RWPE2 (cell line): ENCODE measurements at regions not wholly inside any gene's neighbourhood (a gene's known extent, or its start where the extent isn't known, plus 50 kb on each side); places are given as distances from the start of the nearest gene placed in this dataset.

Experiments used
- ATAC-seq: fragments of 200-7000 bp; cut with Tn5 transposase; 3 replicates; pipeline ENCODE4 v1.9.1; 2021; ENCODE audit warnings: low read depth
- DNase-seq: peaks from one replicate; pipeline ENCODE4 v3.0.0-alpha.2; 2020; ENCODE audit warnings: low spot score
- H3K27ac ChIP-seq: fragments of 450-650 bp; 2 replicates; pipeline ENCODE4 v1.5.1; 2017; ENCODE audit warnings: mild to moderate bottlenecking; ENCODE audit not compliant: poor library complexity, severe bottlenecking
- H3K27me3 ChIP-seq: fragments of 250-450 bp; sonication (Bioruptor Pico); 2 replicates; pipeline ENCODE4 v1.5.1; 2021; ENCODE audit warnings: mild to moderate bottlenecking, moderate library complexity; ENCODE audit not compliant: insufficient read depth, poor library complexity, severe bottlenecking
- H3K36me3 ChIP-seq: fragments of 250-450 bp; sonication (Bioruptor Pico); 2 replicates; pipeline ENCODE4 v1.5.1; 2020; ENCODE audit warnings: low read depth, mild to moderate bottlenecking, moderate library complexity
- H3K4me1 ChIP-seq: fragments of 250-450 bp; sonication (Bioruptor Pico); 2 replicates; pipeline ENCODE4 v1.5.1; 2021; ENCODE audit warnings: mild to moderate bottlenecking, moderate library complexity; ENCODE audit not compliant: insufficient read depth, poor library complexity, severe bottlenecking
- H3K4me3 ChIP-seq: fragments of 250-450 bp; sonication (Bioruptor Pico); 2 replicates; pipeline ENCODE4 v1.5.1; 2021; ENCODE audit warnings: mild to moderate bottlenecking, moderate library complexity; ENCODE audit not compliant: severe bottlenecking
- H3K9me3 ChIP-seq: fragments of 250-450 bp; sonication (Bioruptor Pico); 2 replicates; pipeline ENCODE4 v1.5.1; 2021; ENCODE audit warnings: mild to moderate bottlenecking, moderate library complexity; ENCODE audit not compliant: severe bottlenecking
- CTCF ChIP-seq: fragments of 450-650 bp; IDR thresholded peaks from one replicate; pipeline ENCODE4 v1.5.1; 2017; ENCODE audit warnings: mild to moderate bottlenecking, moderate library complexity; ENCODE audit not compliant: poor library complexity, severe bottlenecking

GRCh38 chr2:15791294-15791693, 149.1 kb upstream of the MYCN start:
- no peak for ATAC-seq
- Histone ChIP-seq H3K9me3 (no peaks in the 10 kb centered on the region), H3K4me3 (no peak overlapping the region), H3K27ac (no peak overlapping the region), H3K36me3 (no peaks in the 10 kb centered on the region), H3K27me3 (no peaks in the 10 kb centered on the region), H3K4me1 (no peaks in the 10 kb centered on the region)
- TF ChIP-seq CTCF = no peak
- no peak for DNase-seq

- no peaks in the 10 kb centered on the region for H3K36me3 ChIP-seq
- H3K9me3 ChIP-seq = no peaks in the 10 kb centered on the region
- H3K4me3 ChIP-seq = no peak overlapping the region
- no peak for TF ChIP-seq CTCF
- no peak overlapping the region for H3K27ac ChIP-seq
- no peaks in the 10 kb centered on the region for H3K27me3 ChIP-seq
- no peak for ATAC-seq
- no peaks in the 10 kb centered on the region for H3K4me1 ChIP-seq
- DNase-seq = no peak
Measured at GRCh38 chr2:15792331-15792730, 148.0 kb upstream of the MYCN start.

GRCh38 chr2:15793078-15793913, 147.1 kb upstream of the MYCN start:
- Histone ChIP-seq H3K27ac (no peak overlapping the region), H3K36me3 (no peaks in the 10 kb centered on the region), H3K27me3 (no peaks in the 10 kb centered on the region), H3K4me3 (no peak overlapping the region), H3K4me1 (no peaks in the 10 kb centered on the region), H3K9me3 (no peaks in the 10 kb centered on the region)
- ATAC-seq (no peak), DNase-seq (no peak)
- no peak for TF ChIP-seq CTCF

- Histone ChIP-seq H3K27me3 (no peaks in the 10 kb centered on the region), H3K4me3 (no peak overlapping the region), H3K36me3 (no peaks in the 10 kb centered on the region), H3K27ac (no peak overlapping the region), H3K9me3 (no peaks in the 10 kb centered on the region), H3K4me1 (no peaks in the 10 kb centered on the region)
- no peak for ATAC-seq
- TF ChIP-seq CTCF = no peak
- no peak for DNase-seq
Measured at GRCh38 chr2:15793978-15794377, 146.4 kb upstream of the MYCN start.

GRCh38 chr2:15794608-15795134, 145.7 kb upstream of the MYCN start:
- Histone ChIP-seq H3K9me3 (no peaks in the 10 kb centered on the region), H3K4me1 (no peaks in the 10 kb centered on the region), H3K27ac (no peak overlapping the region), H3K36me3 (no peaks in the 10 kb centered on the region), H3K27me3 (no peaks in the 10 kb centered on the region), H3K4me3 (no peak overlapping the region)
- no peak for ATAC-seq
- no peak for DNase-seq
- TF ChIP-seq CTCF = no peak
